HG03354 (cell line): ENCODE measurements at regions not wholly inside any gene's neighbourhood (a gene's known extent, or its start where the extent isn't known, plus 50 kb on each side); places are given as distances from the start of the nearest gene placed in this dataset.

ENCODE experiments used
- ATAC-seq: cut with Tn5 transposase; IDR thresholded peaks from one replicate; pipeline ENCODE4 v1.9.1; 2021; ENCODE audit warnings: mild to moderate bottlenecking; ENCODE audit not compliant: unreplicated experiment, poor library complexity, severe bottlenecking

DNA sequence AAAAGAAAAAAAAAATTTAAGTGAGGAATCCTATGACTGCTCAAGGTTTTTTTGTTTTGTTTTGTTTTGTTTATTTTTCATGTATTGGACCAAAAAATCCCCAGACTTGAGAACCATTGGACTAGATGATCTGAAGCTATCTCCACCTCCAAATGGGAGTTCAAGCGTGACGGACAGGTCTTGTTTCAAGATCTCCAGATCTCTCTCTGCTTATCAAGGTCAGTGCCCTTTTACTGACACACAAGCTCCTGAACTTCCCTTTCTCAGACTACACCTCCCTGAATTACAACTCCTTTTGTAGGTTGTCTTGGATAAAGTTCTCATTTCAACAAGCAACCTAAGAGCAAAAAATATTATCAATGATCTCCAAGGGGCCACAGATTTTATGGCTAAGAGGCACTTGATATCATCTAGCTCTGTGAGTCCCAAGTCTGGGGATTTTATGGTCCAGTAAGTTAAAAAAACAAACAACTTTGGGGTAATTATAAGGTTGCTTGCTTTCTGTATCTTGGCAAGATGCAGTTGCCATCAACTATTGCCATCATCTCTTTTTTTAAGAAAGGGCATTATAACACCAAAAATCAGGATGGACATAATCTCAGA, 396.0 kb upstream of the ATP5MC3 start:
- no peak for ATAC-seq

DNA sequence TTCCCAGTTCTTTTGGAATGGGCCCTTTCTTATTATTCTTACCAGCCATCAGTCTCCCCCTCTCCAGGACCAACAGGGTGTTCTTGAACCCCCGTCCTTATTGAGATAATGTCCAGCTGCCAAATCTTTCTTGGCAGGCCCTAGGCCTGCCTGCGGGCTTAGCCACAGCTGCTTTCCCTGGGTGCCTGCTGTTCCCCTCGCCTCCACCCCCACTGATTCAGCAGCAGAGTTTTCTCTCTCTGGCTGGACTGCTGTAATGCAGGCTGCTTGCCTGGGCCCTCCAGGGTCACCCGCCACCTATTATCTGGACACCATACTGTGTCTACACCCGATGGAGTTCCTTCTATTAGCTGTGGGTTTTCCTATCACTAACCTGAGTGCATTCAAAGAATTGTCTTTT, 395.4 kb upstream of the ATP5MC3 start:
- ATAC-seq: no peak

DNA sequence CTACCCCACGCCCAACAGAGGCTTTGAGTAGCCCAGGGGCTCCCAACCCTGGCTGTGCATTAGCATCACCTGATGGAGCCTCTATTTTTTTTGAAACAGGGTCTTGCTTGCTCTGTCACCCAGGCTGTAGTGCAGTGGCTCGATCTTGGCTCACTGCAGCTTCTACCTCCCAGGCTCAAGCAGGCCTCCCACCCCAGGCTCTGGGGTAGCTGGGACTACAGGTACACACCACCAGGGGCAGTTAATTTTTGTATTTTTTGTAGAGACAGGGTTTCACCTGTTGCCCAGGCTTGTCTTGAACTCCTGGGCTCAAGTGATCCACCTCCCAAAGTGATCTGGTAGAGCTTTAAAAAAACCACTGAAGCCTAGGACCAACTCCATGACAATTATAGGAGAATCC, 394.8 kb upstream of the ATP5MC3 start:
- peak; percentile 4 for ATAC-seq

DNA sequence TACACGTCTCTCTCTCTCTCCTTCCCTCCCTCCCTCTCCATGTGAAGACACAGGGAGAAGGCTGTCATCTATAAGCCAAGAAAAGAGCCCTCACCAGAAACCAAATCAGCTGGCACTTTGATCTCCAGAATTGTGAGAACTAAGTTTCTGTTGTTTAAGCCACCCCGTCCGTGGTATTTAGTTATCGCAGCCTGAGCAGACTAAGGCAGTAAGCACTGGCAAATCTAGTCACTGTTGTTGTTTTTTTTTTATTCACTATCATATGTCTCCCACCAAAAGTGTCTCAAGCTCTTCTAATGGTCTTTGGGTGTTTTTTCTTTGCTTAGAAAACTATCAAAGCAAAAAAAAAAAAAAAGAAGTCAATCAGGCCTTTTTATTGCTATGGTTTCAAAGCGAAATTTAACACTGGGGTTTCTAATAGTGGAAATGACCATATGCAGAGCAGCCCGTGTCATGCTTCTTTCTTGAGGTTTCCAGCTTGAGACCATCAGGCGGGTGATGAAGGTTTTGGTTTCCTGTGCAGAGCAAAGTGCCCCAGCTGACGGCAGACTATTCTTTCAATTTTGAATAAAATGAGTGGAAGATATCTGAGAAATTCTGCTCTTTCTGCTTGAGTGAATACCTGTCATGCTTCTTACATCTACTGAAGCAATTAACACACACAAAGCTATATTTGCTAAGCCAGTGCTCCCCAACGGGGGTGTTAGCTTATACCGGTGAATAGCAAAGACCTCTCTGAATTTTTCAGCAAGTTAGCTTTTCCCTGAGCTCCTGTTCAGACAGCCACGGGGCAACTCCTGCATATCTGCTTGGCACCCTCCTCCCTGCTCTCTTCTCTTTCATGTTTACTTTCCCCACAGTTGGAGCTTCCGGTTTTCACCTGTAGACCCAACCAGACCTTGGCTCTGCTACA, 394.1 kb upstream of the ATP5MC3 start:
- peak; percentile 98 for ATAC-seq

DNA sequence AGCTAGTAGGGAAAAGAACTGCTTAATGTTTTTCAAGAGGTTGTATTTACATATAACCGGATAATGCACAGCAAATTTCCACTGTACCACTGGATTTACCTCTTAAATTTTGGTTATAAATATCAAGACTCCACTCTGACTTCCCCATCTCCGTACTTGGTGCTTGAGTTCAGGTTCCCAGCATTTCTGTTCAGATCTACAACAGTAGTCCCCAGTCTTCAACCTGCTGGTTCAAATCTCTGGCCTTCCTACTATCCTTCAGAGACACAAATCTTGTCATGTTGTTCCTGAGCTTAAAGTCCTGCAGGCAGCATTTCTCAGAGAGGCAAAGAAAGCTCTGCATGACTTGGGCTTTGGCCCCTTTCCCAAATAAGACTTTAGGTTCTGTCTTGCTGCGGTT, 392.6 kb upstream of the ATP5MC3 start:
- no peak for ATAC-seq

DNA sequence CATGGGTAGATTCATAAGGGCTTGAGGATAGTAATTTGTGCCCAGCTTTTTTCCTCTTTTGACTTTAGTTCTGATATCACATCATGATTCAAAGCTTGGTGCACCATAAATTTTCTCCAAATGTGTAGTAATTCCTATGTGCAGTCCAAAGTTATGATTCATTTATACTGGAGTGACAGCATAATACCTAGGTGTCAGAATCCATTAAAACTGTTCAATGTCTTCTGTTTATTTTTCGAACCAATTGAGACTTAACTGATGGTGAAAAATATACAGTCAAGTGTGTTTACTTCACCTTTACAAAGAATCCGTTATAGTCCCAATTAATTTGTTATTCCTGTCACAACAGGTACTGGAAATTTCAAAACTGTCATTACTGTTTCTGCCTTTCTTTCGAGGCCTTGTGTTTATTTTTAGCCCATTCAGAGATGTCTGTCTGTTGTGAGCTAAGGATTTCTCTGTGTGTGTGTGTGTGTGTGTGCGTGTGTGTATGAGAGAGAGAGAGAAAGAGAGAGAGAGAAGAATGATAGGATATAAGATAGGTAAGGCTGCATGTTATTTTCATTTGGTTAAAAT, 389.7 kb upstream of the ATP5MC3 start:
- no peak for ATAC-seq

DNA sequence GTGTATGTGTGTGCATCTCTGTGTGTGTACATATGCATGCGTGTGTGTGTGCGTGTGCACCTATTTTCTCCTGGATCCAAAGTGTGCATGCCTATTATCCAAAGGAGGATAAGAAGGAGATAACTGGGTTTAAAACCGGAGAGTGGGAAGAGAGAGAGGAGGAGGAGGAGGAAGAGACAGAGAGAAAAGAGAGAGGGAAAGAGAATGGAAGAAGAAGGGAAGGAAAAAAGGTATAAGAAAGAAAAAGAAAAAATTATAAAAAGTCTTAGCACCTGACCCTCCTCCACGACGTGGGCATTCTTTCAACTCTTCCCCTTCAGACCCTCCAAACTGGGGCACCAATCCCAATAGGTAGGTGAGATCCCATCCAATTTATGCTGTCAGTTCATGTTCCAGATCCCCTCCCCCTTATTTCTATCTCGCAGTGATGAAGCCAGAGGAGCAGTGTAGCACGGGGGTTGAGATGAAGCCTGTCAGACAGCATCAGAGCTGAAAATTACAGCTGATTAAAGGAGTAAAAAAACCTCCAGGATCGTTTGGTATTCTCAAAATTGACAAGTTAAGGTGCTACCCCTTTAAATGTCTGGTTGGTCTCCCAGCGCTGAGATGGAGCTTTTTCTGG, 386.7 kb upstream of the ATP5MC3 start:
- ATAC-seq: no peak

DNA sequence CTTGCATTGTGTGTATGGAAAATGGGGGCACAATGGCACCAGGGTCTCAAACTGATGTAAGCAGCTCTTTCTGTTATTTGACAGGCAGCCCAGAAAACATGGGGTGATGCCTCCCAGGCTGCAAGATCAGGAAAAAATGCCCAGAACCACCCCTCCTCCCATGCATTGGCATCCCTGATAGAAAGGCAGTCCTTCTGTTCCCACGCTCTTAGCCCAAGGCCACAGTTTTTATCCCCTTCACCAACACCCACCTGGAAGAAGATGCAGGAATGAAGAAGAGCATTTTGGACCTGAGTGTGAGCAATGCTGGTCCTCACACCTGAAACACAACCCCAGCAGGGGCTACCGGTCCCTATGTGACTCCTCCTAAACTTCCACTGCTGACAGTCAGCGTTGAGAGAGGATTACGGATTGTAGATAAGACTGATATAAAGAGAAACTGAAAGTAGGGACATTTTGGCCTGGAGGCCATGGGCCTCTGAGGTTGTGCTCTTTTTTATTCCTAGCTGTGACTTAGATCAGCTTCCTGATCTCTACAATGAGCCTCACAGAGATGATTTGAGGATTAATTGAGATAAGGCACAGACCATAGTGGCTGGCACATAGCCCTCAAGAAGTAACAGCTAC, 386.0 kb upstream of the ATP5MC3 start:
- no peak for ATAC-seq

DNA sequence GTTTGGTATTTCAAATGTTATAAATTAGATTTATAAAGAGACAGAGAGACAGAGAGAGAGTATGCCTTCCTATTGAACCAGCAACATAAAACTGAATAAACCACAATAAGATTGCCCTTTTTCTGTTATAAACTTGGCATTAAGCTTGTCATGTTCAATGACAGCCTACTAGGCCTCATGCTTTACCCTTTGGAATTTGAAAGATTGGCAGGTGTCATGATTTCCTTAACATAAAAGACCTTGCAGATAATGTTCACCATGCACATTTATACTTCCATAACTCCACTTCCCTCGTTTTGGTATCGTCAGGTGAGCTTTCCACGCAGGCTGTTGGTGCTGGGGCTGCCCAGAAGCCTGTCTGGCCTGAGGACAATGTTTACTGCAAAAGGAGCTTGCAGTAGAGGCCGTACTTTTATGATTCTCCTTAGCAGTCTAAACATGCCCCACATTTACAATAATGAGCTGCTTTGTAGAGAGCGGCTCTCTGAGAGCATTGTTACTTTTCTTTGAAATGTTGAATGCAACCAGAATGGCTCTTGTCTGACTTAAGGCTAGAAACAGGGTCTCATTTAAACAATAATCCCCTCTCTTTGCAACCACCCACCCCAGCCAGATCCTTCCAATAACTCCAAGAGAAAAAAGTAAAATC, 379.1 kb upstream of the ATP5MC3 start:
- no peak for ATAC-seq

DNA sequence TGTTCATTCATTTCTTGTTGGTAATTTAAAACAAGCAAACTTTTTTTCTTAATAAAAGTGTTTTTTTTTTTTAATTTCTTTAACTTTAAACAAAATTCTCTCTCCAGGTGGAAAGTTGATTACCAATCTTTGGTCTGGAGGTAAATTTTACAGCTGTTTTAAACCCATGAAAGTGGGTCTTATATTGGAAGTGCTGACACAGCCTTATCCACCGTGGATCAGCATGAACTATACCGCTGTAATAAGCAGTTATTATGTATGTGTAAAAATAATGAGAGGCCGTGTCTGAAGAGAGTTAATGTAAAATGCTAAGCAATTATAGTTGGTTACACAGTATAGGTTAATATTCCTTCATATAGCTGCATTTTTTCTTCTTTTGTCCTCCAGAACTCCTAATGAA, 378.1 kb upstream of the ATP5MC3 start:
- ATAC-seq: no peak

DNA sequence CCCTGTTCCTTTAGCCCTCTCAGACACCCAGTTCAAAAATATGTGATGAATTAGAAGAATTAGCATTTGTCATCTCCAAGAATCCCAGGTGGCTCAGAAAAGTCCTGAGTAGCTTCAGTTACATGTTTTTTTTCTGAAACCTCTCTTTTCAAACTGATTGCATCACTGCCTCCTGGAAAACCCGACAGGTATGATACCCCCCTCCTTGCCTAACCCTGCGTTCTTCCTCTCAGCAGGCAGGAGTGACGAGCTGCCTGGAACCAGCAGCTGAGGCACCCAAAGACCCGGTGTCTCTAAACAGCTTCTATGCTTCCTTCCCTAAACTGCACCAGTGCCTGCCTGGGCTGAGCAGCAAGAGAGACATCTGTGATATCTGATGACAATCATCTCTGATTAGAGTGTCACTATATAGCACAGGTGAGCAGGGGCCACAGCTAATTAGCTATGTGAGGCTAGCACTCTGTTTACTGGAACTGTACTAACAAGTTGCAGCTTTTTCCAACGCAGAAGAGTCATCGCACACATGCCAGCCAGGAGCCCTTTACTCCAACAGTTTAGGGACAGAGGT, 376.4 kb upstream of the ATP5MC3 start:
- no peak for ATAC-seq

DNA sequence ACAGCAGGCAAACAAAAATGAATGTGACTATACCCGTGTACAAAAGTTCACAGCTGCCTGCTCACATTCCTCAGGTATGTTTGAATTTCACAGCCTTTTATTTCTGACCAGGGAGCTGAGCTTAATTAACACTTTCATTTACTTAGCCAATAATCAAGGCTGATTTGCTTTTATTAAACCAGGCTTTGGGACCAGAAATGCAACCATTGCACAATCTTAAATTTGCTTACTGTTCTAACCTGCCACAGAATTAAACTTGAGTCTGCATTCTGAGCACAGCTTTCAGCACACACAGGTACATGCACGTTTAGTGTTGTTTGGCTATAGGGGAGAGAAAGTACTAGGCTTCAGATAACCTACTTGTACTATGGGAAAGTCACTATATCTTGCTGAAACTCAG, 372.4 kb upstream of the ATP5MC3 start:
- no peak for ATAC-seq

DNA sequence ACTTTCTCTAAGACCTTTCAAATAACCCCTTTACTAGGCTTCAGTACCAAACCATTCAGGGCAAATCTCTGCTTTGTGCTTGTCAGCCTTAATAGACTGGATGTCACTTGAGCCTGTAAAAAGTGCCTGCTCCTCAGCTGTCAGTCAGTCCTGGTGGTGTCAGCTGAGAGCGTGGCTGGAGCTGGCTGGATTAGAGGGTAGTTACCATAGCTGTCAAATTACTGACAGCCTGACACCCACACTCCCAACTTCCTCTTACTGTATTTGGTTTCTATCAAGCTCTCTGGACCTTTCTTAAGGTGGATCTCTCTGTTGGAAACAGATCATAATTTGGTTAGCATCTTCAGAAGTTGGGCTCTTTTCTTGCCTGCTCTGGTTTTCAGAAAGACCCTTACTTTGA, 371.4 kb upstream of the ATP5MC3 start:
- ATAC-seq: no peak

DNA sequence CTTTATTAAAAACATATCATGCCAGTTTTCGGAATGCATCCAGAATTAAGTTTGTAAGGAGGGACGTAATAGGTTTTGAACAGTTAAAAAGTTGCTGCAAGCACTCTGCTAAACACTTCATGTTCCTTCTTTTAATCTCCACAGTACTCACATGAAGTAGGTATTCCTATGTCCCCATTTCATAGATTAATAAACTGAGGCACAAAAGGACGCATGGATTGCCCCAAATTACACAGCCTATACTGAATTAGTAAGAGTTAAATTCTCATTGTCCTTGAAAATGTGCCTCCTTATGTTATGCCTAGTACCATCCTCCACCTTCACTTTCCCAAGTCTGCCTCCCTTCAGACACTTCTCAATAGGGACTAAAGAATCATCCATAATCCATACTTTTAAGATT, 358.9 kb upstream of the ATP5MC3 start:
- ATAC-seq: no peak

DNA sequence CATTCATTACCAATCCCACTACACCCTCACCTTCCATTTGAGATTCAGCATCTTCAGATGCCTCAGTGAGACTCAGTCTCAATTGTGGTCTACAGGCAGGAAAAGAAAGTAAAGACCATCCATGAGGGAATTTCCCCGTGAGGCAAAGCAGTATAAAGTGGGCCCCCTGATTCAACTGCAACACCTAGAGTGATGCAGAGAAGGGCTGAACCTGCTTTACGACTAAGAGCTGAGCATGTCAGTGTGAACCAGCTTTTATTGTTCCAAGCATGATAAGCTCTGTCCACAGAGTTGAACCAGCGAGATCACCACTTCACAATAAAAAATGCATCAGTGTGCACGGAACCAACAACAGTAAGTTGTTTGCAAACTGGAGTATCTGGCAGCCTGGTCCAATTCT, 357.6 kb upstream of the ATP5MC3 start:
- no peak for ATAC-seq

DNA sequence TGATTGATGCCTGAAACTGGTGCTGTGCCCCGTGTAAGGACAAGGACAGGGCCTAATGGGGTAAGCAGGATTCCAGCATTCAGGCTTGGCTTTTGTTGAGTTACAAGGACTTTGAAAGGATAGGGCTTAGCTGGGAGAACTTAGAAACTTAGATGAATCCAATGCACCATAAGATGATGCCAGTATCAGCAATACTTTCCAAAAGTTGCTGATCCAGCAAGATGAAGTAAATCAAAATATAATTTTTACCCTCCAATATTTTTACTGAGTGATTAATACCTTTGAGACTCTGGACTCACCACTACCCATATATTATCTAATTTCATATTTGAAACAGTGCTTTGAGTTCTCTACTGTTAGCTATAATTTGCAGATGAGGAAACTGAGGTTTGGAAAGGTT, 354.5 kb upstream of the ATP5MC3 start:
- no peak for ATAC-seq

DNA sequence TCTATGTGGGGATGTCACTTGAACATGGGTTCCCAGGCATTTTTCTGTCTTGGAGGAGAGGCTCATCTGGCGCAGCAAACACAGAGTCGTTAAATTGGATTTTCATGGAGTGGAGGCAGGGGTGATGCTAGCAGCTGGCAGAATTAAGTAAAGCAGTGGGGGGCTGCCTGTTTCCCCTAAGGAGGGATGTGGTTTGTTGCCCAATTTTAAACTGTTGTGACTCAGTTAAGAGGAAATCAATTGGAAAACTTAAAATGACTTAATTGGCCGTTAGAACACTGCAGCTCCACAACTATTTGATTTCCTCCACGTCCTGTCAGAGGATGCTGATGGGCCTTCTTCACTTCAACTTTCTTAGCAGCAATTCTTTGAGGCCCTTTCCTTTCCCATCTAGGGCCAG, 354.1 kb upstream of the ATP5MC3 start:
- ATAC-seq: no peak

DNA sequence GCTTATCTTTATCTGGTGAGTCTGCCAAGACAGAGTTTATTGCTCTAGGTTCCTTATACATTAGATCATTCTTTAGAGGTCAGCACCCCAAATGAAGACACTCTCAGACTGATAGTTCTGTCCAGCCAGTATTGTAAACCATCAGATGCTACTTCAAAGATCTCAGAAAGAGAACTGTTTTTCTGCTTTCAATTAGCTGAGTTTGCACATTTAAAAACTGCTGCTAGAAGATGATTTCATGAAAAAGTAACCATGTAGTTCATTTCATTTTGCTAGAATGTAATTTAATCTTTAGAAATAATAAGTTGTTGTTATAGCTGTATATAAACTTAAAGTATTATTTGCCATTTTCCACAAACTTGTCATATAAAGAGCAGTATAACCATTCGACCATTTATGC, 344.5 kb upstream of the ATP5MC3 start:
- ATAC-seq: no peak

DNA sequence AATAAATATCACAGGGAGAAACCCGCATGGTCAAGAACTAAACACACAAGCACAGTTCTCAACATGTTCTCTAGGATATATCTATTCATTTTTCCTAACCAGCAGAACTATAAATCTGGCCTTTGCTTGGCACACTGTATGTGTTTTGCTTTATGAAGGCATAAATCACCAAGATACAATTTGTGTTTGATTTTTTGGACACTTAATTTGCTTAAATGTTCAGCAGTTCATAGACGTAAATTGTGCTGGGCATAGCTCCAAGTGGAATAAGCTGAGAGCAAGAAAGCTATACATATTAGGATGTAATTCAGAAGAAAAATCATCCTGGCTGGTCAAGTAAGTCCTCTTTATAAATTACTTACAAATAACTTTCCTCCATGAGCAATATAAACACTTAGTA, 341.5 kb upstream of the ATP5MC3 start:
- no peak for ATAC-seq
